Heart left ventricle (tissue), 16 donors: ENCODE measurements at regions not wholly inside any gene's neighbourhood (a gene's known extent, or its start where the extent isn't known, plus 50 kb on each side); places are given as distances from the start of the nearest gene placed in this dataset.

Source experiments
- ATAC-seq, 4 donors: fragments of 200-7000 bp; cut with Tn5 transposase; one replicate each; pipeline ENCODE4 v1.9.1; 2020 to 2022; ENCODE audit warnings: moderate library complexity in 4 of 4, mild to moderate bottlenecking in 3 of 4, moderate number of reproducible peaks in 1 of 4
- DNase-seq, 5 donors: peaks; one replicate each; pipeline ENCODE4 v3.0.0-alpha.2; 2020
- H3K27ac ChIP-seq, 12 donors: fragments of 200-600 bp; sonication (generic) in 4 of 12; one replicate each; pipeline versions ENCODE4 v1.5.0 to v1.8.0; 2016 to 2022; ENCODE audit warnings: mild to moderate bottlenecking in 2 of 12
- H3K27me3 ChIP-seq, 9 donors: fragments of 200-600 bp; sonication (generic) in 2 of 9; one replicate each; pipeline versions ENCODE4 v1.5.1 to v1.8.0; 2016 to 2022; ENCODE audit warnings: mild to moderate bottlenecking in 3 of 9
- H3K36me3 ChIP-seq, 9 donors: fragments of 200-600 bp; sonication (generic) in 2 of 9; one replicate each; pipeline versions ENCODE4 v1.5.0 to v1.8.0; 2018 to 2022; ENCODE audit warnings: mild to moderate bottlenecking in 2 of 9
- H3K4me1 ChIP-seq, 12 donors: fragments of 200-600 bp; sonication (generic) in 4 of 12; one replicate each; pipeline versions ENCODE4 v1.5.0 to v1.8.0; 2016 to 2022; ENCODE audit warnings: mild to moderate bottlenecking in 3 of 12
- H3K4me3 ChIP-seq, 12 donors: fragments of 200-600 bp; sonication (generic) in 4 of 12; one replicate each; pipeline versions ENCODE4 v1.5.0 to v1.8.0; 2017 to 2022; ENCODE audit warnings: mild to moderate bottlenecking in 9 of 12, moderate library complexity in 4 of 12
- H3K9me3 ChIP-seq, 12 donors: fragments of 200-600 bp; sonication (generic) in 4 of 12; one replicate each; pipeline versions ENCODE4 v1.5.0 to v1.8.0; 2016 to 2022; ENCODE audit warnings: mild to moderate bottlenecking in 1 of 12
- POLR2A ChIP-seq, 2 donors: fragments of 450-650 bp; IDR thresholded peaks; one replicate each; pipeline ENCODE4 v1.6.1; 2017; ENCODE audit warnings: antibody characterized with exemption in 2 of 2, mild to moderate bottlenecking in 2 of 2, moderate library complexity in 2 of 2
- WGBS, 4 donors: extraction: QIAGEN DNeasy Blood & Tissue Kit in 2 of 4; methylation state at CpG; one replicate each; pipeline versions ENCODE4 v1.1.5 to v1.1.7; 2013 to 2018; 5-methylcytosine and 5-hydroxymethylcytosine counted together
- intact Hi-C, 10 donors: fragments of 100-400 bp; cut with DNase I; formaldehyde crosslinking; loops; one replicate each; pipeline versions ENCODE4 v1.11.1 to v1.14.2; 2022
- TF ChIP-seq, protein P1 (sequence below), 12 donors: fragments of 200-600 bp; sonication (generic) in 4 of 12; IDR thresholded peaks; one replicate each; pipeline versions ENCODE4 v1.5.0 to v1.8.0; 2018 to 2022; ENCODE audit warnings: antibody characterized with exemption in 12 of 12, mild to moderate bottlenecking in 5 of 12
- donor health status: ischemic (EF 13 %, LVEDD 7.1; RV severe dilation, severe dysfunction).
- donor health status: healthy with polysubstance abuse.
- donor health status: DM: no; HTN: yes; CAD: no.
- donor health status: DM: no; HTN: no; CAD: no.
- donor health status: ischemic (EF 25% LVEDD 6.9; RV normal size, moderate dysfunction).
- donor health status: ischemic (EF 25% LVEDD 5.7; RV mildly dilated, moderate dysfunction).
- donor health status: healthy.
- donor health status: DM: yes; HTN: yes; CAD: no.
- donor health status: ischemic (EF 35%, LVEDD 5.7; RV mildly dilated, moderate dysfunction).
- donor health status: nonischemic (EF 11% LVEDD 7.7; RV severe dilation, severe dysfunction).
- donor health status: DM: yes; HTN: yes; CAD: no.
- donor health status: PGD.
- donor health status: ischemic (EF 29% LVEDD 5.4; RV normal size, mild dysfunction).
- donor health status: nonischemic (EF 23%, LVEDD 6.1; RV moderate dilation, normal function).

DNA sequence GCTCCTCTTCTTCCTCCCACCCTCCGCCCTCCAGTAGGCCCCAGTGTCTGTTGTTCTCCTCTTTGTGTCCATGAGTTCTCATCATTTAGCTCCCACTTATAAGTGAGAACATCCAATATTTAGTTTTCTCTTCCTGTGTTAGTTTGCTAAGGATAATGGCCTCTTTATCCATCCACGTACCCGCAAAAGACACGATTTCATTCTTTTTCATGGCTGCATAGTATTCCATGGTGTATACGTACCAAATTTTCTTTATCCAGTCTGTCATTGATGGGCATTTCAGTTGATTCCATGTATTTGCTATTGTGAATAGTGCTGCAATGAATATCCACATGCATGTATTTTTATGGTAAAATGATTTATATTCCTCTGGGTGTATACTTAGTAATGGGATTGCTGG, 82.2 kb downstream of the COPS8 start:
- Histone ChIP-seq H3K4me3 (no peak overlapping the region), H3K27ac (no peak overlapping the region), H3K4me1 (peaks cover 0 to 16% (median 0%) of the 10 kb centered on the region in 12 donors), H3K36me3 (no peaks in the 10 kb centered on the region), H3K9me3 (peaks cover 0 to 15% (median 1%) of the 10 kb centered on the region in 12 donors), H3K27me3 (no peaks in the 10 kb centered on the region)
- DNase-seq (no peak), ATAC-seq (no peak)
- TF ChIP-seq, protein P1, sequence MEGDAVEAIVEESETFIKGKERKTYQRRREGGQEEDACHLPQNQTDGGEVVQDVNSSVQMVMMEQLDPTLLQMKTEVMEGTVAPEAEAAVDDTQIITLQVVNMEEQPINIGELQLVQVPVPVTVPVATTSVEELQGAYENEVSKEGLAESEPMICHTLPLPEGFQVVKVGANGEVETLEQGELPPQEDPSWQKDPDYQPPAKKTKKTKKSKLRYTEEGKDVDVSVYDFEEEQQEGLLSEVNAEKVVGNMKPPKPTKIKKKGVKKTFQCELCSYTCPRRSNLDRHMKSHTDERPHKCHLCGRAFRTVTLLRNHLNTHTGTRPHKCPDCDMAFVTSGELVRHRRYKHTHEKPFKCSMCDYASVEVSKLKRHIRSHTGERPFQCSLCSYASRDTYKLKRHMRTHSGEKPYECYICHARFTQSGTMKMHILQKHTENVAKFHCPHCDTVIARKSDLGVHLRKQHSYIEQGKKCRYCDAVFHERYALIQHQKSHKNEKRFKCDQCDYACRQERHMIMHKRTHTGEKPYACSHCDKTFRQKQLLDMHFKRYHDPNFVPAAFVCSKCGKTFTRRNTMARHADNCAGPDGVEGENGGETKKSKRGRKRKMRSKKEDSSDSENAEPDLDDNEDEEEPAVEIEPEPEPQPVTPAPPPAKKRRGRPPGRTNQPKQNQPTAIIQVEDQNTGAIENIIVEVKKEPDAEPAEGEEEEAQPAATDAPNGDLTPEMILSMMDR (IDR thresholded peaks at IDR 0.05): no peak
- TF ChIP-seq POLR2A (IDR thresholded peaks at IDR 0.05): no peak
- WGBS, 4 donors: 86 to 97% (median 97%) methylated on average over 5 of the region's 5 CpGs
- intact Hi-C loops: loop anchor here in 6 of 10 donors (2.0 to 10.0 kb wide), 5 partner anchors 153 to 244 kb away; partner anchors contain the start of gene COL6A3 (in 2 of the 6)

DNA sequence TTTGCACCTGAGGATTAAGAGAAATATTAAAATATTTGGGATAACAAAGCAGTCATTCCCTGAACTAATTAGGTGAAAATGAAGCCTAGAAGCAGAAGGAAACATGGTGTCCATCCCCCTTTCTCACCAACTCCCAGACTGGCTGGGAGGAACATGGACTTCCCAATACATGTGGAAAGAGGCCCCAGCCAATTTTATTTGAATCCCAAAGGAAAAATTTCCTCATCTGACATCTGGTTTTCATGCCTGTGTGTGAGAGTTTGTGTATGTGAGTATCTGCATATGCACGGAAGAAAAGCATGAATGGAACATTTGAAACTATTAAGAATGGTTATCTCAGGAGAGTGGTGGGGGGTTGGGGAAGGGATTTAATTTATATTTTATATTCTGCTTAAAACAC, 84.3 kb downstream of the COPS8 start:
- Histone ChIP-seq H3K4me3 (no peak overlapping the region), H3K9me3 (peaks cover 0 to 27% (median 5%) of the 10 kb centered on the region in 12 donors), H3K36me3 (no peaks in the 10 kb centered on the region), H3K27me3 (no peaks in the 10 kb centered on the region), H3K4me1 (peaks cover 0 to 16% (median 0%) of the 10 kb centered on the region in 12 donors), H3K27ac (peak overlapping the region in 5 of 12 donors; percentile 38 to 71 (median 59))
- 43 to 63% (median 54%) methylated on average over 1 of the region's 1 CpG for WGBS, 4 donors
- peak; percentile 16 to 78 (median 60) for ATAC-seq
- intact Hi-C loops: loop anchor here in 1 of 10 donors (5.0 kb wide), 1 partner anchor 242 kb away; the partner anchor contains the start of gene COL6A3
- DNase-seq: no peak
- TF ChIP-seq, protein P1 (IDR thresholded peaks at IDR 0.05): no peak
- TF ChIP-seq POLR2A (IDR thresholded peaks at IDR 0.05): no peak

DNA sequence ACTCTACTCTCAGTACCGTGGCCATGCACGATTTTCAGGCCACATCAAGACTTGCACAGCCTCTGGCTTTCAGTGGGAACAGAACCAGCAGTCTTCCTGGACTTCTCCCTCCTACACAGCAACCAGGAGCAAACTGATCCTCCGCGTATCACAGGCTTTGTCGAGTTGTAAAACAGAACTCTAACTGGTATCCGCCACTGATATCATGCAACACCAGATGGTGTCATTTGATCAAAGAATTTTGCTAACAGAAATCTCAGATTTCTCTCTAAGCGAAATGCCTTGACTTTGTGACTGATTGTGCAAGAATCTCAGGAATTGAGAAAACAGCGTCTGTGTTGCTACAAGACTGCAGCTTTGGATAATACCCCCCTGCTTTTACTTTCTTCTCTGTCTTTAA, 85.7 kb downstream of the COPS8 start:
- TF ChIP-seq, protein P1 (IDR thresholded peaks at IDR 0.05): peak in 5 of 12 donors; percentile 10 to 51 (median 26)
- no peak for TF ChIP-seq POLR2A (IDR thresholded peaks at IDR 0.05)
- Histone ChIP-seq H3K27me3 (no peaks in the 10 kb centered on the region), H3K4me3 (no peak overlapping the region), H3K36me3 (no peaks in the 10 kb centered on the region), H3K4me1 (peaks cover 0 to 16% (median 0%) of the 10 kb centered on the region in 12 donors), H3K9me3 (peaks cover 0 to 27% (median 5%) of the 10 kb centered on the region in 12 donors), H3K27ac (peak overlapping the region in 11 of 12 donors; percentile 13 to 71 (median 59))
- ATAC-seq (peak; percentile 42 to 91 (median 82)), DNase-seq (peak in 1 of 5 donors; percentile 38)
- WGBS, 4 donors: 53 to 58% (median 56%) methylated on average over 8 of the region's 8 CpGs
- intact Hi-C loops: loop anchor here in 1 of 10 donors (5.0 kb wide), 1 partner anchor 241 kb away; the partner anchor contains the start of gene COL6A3

DNA sequence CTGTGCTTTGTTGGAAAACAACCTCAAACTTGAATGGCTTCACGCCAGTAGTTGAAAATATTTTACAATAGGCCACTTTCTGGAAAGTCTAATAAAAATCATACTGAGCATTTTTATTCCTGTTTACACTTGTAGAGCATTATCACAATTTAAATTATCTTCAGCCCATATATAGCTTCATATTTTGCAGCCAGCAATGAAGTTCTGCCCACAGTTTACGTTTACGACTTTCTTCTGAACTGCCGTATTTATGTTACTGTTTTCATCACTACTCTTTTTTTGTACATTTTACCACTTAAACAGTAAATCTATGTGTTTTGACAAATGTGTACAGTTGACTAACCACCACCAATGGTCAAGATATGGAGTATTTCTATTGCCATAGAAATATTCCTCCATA, 86.2 kb downstream of the COPS8 start:
- intact Hi-C loops: loop anchor here in 1 of 10 donors (5.0 kb wide), 1 partner anchor 240 kb away; the partner anchor contains the start of gene COL6A3
- H3K9me3 ChIP-seq: peaks cover 0 to 27% (median 5%) of the 10 kb centered on the region in 12 donors
- no peak overlapping the region for H3K4me3 ChIP-seq
- ATAC-seq (no peak), DNase-seq (no peak)
- H3K4me1 ChIP-seq: peaks cover 0 to 16% (median 0%) of the 10 kb centered on the region in 12 donors
- H3K36me3 ChIP-seq: no peaks in the 10 kb centered on the region
- no peak for TF ChIP-seq POLR2A (IDR thresholded peaks at IDR 0.05)
- TF ChIP-seq, protein P1 (IDR thresholded peaks at IDR 0.05): no peak
- no peaks in the 10 kb centered on the region for H3K27me3 ChIP-seq
- WGBS, 4 donors: 78 to 85% (median 83%) methylated on average over 4 of the region's 4 CpGs
- peak overlapping the region in 8 of 12 donors; percentile 7 to 71 (median 68) for H3K27ac ChIP-seq
